Breast epithelium (tissue), 4 donors: ENCODE measurements at regions not wholly inside any gene's neighbourhood (a gene's known extent, or its start where the extent isn't known, plus 50 kb on each side); places are given as distances from the start of the nearest gene placed in this dataset.

Source experiments
- DNase-seq, 2 donors: peaks; one replicate each; pipeline ENCODE4 v3.0.0-alpha.2; 2019; ENCODE audit warnings: low spot score in 2 of 2
- H3K27ac ChIP-seq, 2 donors: fragments of 200-600 bp; sonication (generic) in 1 of 2; one replicate each; pipeline ENCODE4 v1.5.1; 2016 to 2019; ENCODE audit warnings: mild to moderate bottlenecking in 1 of 2
- H3K27me3 ChIP-seq, 2 donors: fragments of 200-600 bp; sonication (generic) in 1 of 2; one replicate each; pipeline versions ENCODE4 v1.5.1 to v1.6.0; 2017 to 2019; ENCODE audit warnings: control low read depth in 1 of 2, mild to moderate bottlenecking in 1 of 2
- H3K36me3 ChIP-seq: fragments of 200-600 bp; one replicate; pipeline ENCODE4 v1.5.1; 2019
- H3K4me1 ChIP-seq, 2 donors: fragments of 200-600 bp; sonication (generic); one replicate each; pipeline ENCODE4 v1.5.1; 2016 to 2019; ENCODE audit warnings: control low read depth in 1 of 2
- H3K4me3 ChIP-seq, 3 donors: fragments of 200-600 bp; sonication (generic); 1 replicate in 2 of 3; 2 replicates in 1 of 3; pipeline ENCODE4 v1.5.1; 2016 to 2019; ENCODE audit warnings: mild to moderate bottlenecking in 3 of 3, moderate library complexity in 2 of 3
- H3K9me3 ChIP-seq, 2 donors: fragments of 200-600 bp; sonication (generic) in 1 of 2; one replicate each; pipeline ENCODE4 v1.5.1; 2016 to 2019; ENCODE audit warnings: control low read depth in 1 of 2
- CTCF ChIP-seq, 3 donors: fragments of 450-650 bp; IDR thresholded peaks; one replicate each; pipeline ENCODE4 v1.5.1; 2016 to 2017; ENCODE audit warnings: antibody characterized with exemption in 3 of 3, mild to moderate bottlenecking in 3 of 3, moderate library complexity in 3 of 3
- POLR2A ChIP-seq: fragments of 450-650 bp; IDR thresholded peaks from one replicate; pipeline ENCODE4 v1.6.1; 2016; ENCODE audit warnings: antibody characterized with exemption, mild to moderate bottlenecking, moderate library complexity
- POLR2AphosphoS5 ChIP-seq, 3 donors: sonication (generic); formaldehyde crosslinking; IDR thresholded peaks; one replicate each; pipeline ENCODE4 v1.6.1; 2017; ENCODE audit warnings: antibody characterized with exemption in 3 of 3
- intact Hi-C: fragments of 100-400 bp; cut with DNase I; formaldehyde crosslinking; loops from one replicate; pipeline ENCODE4 v1.15.1; 2023; ENCODE audit warnings: low total_unique reads

GRCh38 chr18:60560071-60560470 is 187.5 kb upstream of the MC4R start:
- no peaks in the 10 kb centered on the region for H3K36me3 ChIP-seq
- TF ChIP-seq POLR2AphosphoS5 (IDR thresholded peaks at IDR 0.05) (no peak), CTCF (IDR thresholded peaks at IDR 0.05) (no peak), POLR2A (no peak)
- intact Hi-C loops = no loop called here

DNA sequence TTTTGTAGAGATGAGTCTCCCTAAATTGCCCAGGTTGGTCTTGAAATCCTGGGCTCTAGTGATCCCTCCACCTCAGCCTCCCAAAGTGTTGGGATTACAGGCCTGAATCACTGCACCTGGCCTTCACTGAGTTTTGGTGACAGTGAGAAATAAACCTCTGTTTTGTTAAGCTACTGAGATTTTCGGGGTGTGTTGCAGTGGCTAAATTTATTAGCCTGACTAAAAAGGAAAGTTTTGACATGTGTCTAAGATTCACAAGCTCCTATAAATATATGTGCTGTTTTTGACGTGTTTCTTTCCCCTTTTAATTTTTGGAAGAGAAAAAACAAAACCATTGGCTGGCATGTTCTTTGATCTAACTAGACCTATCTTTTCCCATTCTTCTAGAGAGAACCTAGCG is 190.5 kb upstream of the MC4R start:
- no peak overlapping the region for H3K4me3 ChIP-seq
- no peak for TF ChIP-seq POLR2A
- no peak for TF ChIP-seq POLR2AphosphoS5 (IDR thresholded peaks at IDR 0.05)
- no peak for TF ChIP-seq CTCF (IDR thresholded peaks at IDR 0.05)
- no peak for DNase-seq

More at GRCh38 chr18:60560071-60560470, 187.5 kb upstream of the MC4R start:
- Histone ChIP-seq H3K27ac (no peak overlapping the region), H3K4me1 (no peaks in the 10 kb centered on the region), H3K4me3 (no peak overlapping the region), H3K9me3 (no peaks in the 10 kb centered on the region), H3K27me3 (no peaks in the 10 kb centered on the region)
- no peak for DNase-seq

GRCh38 chr18:60568220-60568619 is 195.6 kb upstream of the MC4R start:
- H3K4me1 ChIP-seq = no peaks in the 10 kb centered on the region
- intact Hi-C loops = no loop called here
- no peak overlapping the region for H3K27ac ChIP-seq
- no peak overlapping the region for H3K4me3 ChIP-seq
- DNase-seq = no peak
- no peak for TF ChIP-seq CTCF (IDR thresholded peaks at IDR 0.05)
- TF ChIP-seq POLR2A = no peak
- H3K9me3 ChIP-seq = no peaks in the 10 kb centered on the region
- no peaks in the 10 kb centered on the region for H3K27me3 ChIP-seq
- H3K36me3 ChIP-seq = no peaks in the 10 kb centered on the region

More for the DNA sequence above, 190.5 kb upstream of the MC4R start:
- intact Hi-C loops = no loop called here
- H3K27me3 ChIP-seq = no peaks in the 10 kb centered on the region
- H3K4me1 ChIP-seq = no peaks in the 10 kb centered on the region
- no peaks in the 10 kb centered on the region for H3K36me3 ChIP-seq
- H3K9me3 ChIP-seq = no peaks in the 10 kb centered on the region
- no peak overlapping the region for H3K27ac ChIP-seq

- Histone ChIP-seq H3K36me3 (no peaks in the 10 kb centered on the region), H3K4me1 (no peaks in the 10 kb centered on the region), H3K9me3 (no peaks in the 10 kb centered on the region), H3K27me3 (no peaks in the 10 kb centered on the region), H3K27ac (no peak overlapping the region), H3K4me3 (no peak overlapping the region)
- DNase-seq = no peak
- intact Hi-C loops = no loop called here
- TF ChIP-seq CTCF (IDR thresholded peaks at IDR 0.05) (no peak), POLR2A (no peak), POLR2AphosphoS5 (IDR thresholded peaks at IDR 0.05) (no peak)
Measured at GRCh38 chr18:60570172-60570571, 197.6 kb upstream of the MC4R start.

- intact Hi-C loops = no loop called here
- TF ChIP-seq POLR2A (no peak), POLR2AphosphoS5 (IDR thresholded peaks at IDR 0.05) (no peak), CTCF (IDR thresholded peaks at IDR 0.05) (no peak)
Measured at GRCh38 chr18:60577457-60577856, 204.9 kb upstream of the MC4R start.

More at GRCh38 chr18:60577457-60577856, 204.9 kb upstream of the MC4R start:
- Histone ChIP-seq H3K4me1 (no peaks in the 10 kb centered on the region), H3K27me3 (no peaks in the 10 kb centered on the region), H3K9me3 (no peaks in the 10 kb centered on the region), H3K27ac (no peak overlapping the region), H3K36me3 (no peaks in the 10 kb centered on the region), H3K4me3 (no peak overlapping the region)
- no peak for DNase-seq
